Stomach smooth muscle (tissue), 2 donors: ENCODE measurements at regions not wholly inside any gene's neighbourhood (a gene's known extent, or its start where the extent isn't known, plus 50 kb on each side); places are given as distances from the start of the nearest gene placed in this dataset.

Experiments used
- H3K27ac ChIP-seq: one replicate; pipeline ENCODE4 v1.7.0; 2013; ENCODE audit warnings: mild to moderate bottlenecking, low read length, inconsistent platforms
- H3K27me3 ChIP-seq, 2 donors: one replicate each; pipeline ENCODE4 v1.7.0; 2013; ENCODE audit warnings: low read length in 2 of 2; ENCODE audit not compliant: insufficient read depth in 2 of 2, control insufficient read depth in 1 of 2
- H3K36me3 ChIP-seq, 2 donors: one replicate each; pipeline ENCODE4 v1.7.0; 2013; ENCODE audit warnings: low read length in 2 of 2; ENCODE audit not compliant: control insufficient read depth in 2 of 2, insufficient read depth in 2 of 2
- H3K4me1 ChIP-seq: one replicate; pipeline ENCODE4 v1.7.0; 2013; ENCODE audit warnings: low read length; ENCODE audit not compliant: control insufficient read depth, insufficient read depth
- H3K4me3 ChIP-seq, 2 donors: one replicate each; pipeline ENCODE4 v1.7.0; 2013; ENCODE audit warnings: low read length in 2 of 2
- H3K9ac ChIP-seq, 2 donors: one replicate each; pipeline ENCODE4 v1.7.0; 2013; ENCODE audit warnings: low read length in 2 of 2, mild to moderate bottlenecking in 1 of 2
- H3K9me3 ChIP-seq, 2 donors: one replicate each; pipeline ENCODE4 v1.7.0; 2013; ENCODE audit warnings: low read length in 2 of 2; ENCODE audit not compliant: control insufficient read depth in 2 of 2
- donor health status: healthy.
- donor health status: Pancreatic carcinoma.

- Histone ChIP-seq H3K4me1 (no peaks in the 10 kb centered on the region), H3K9me3 (no peaks in the 10 kb centered on the region), H3K27me3 (peaks cover 0 to 3% of the 10 kb centered on the region in 2 donors), H3K27ac (no peak overlapping the region), H3K9ac (no peak overlapping the region), H3K4me3 (no peak overlapping the region), H3K36me3 (no peaks in the 10 kb centered on the region)
Observed at GRCh38 chr12:127559349-127560040, 707.5 kb upstream of the TMEM132C start.

- Histone ChIP-seq H3K4me1 (no peaks in the 10 kb centered on the region), H3K36me3 (no peaks in the 10 kb centered on the region), H3K4me3 (no peak overlapping the region), H3K9me3 (peaks cover 0 to 3% of the 10 kb centered on the region in 2 donors), H3K27me3 (peaks cover 0 to 3% of the 10 kb centered on the region in 2 donors), H3K9ac (no peak overlapping the region), H3K27ac (no peak overlapping the region)
Observed at GRCh38 chr12:127560041-127560478, 706.9 kb upstream of the TMEM132C start.

- Histone ChIP-seq H3K27ac (no peak overlapping the region), H3K9ac (no peak overlapping the region), H3K4me1 (no peaks in the 10 kb centered on the region), H3K27me3 (peaks cover 0 to 3% of the 10 kb centered on the region in 2 donors), H3K4me3 (no peak overlapping the region), H3K9me3 (peaks cover 4% of the 10 kb centered on the region in 2 donors), H3K36me3 (no peaks in the 10 kb centered on the region)
Observed at GRCh38 chr12:127562816-127563215, 704.2 kb upstream of the TMEM132C start.

GRCh38 chr12:127565241-127565640, 701.7 kb upstream of the TMEM132C start:
- Histone ChIP-seq H3K27me3 (peaks cover 0 to 3% of the 10 kb centered on the region in 2 donors), H3K36me3 (no peaks in the 10 kb centered on the region), H3K4me1 (no peaks in the 10 kb centered on the region), H3K9ac (no peak overlapping the region), H3K9me3 (peaks cover 5 to 8% of the 10 kb centered on the region in 2 donors), H3K4me3 (no peak overlapping the region), H3K27ac (no peak overlapping the region)

- Histone ChIP-seq H3K4me3 (no peak overlapping the region), H3K27me3 (peaks cover 0 to 3% of the 10 kb centered on the region in 2 donors), H3K9me3 (peaks cover 5 to 8% of the 10 kb centered on the region in 2 donors), H3K36me3 (no peaks in the 10 kb centered on the region), H3K4me1 (no peaks in the 10 kb centered on the region), H3K9ac (no peak overlapping the region), H3K27ac (no peak overlapping the region)
Observed at GRCh38 chr12:127567531-127567930, 699.4 kb upstream of the TMEM132C start.

- Histone ChIP-seq H3K4me3 (no peak overlapping the region), H3K9me3 (peaks cover 5% of the 10 kb centered on the region in 2 donors), H3K27ac (no peak overlapping the region)
Observed at GRCh38 chr12:127570387-127570786, 696.6 kb upstream of the TMEM132C start.

GRCh38 chr12:127570793-127571360, 696.1 kb upstream of the TMEM132C start:
- no peak overlapping the region for H3K27ac ChIP-seq
- no peaks in the 10 kb centered on the region for H3K4me1 ChIP-seq
- H3K4me3 ChIP-seq: no peak overlapping the region
- H3K9me3 ChIP-seq: peaks cover 5% of the 10 kb centered on the region in 2 donors
- no peaks in the 10 kb centered on the region for H3K36me3 ChIP-seq
- H3K27me3 ChIP-seq: no peaks in the 10 kb centered on the region
- no peak overlapping the region for H3K9ac ChIP-seq

More at GRCh38 chr12:127570387-127570786, 696.6 kb upstream of the TMEM132C start:
- Histone ChIP-seq H3K27me3 (no peaks in the 10 kb centered on the region), H3K4me1 (no peaks in the 10 kb centered on the region), H3K36me3 (no peaks in the 10 kb centered on the region), H3K9ac (no peak overlapping the region)

- H3K9me3 ChIP-seq: peaks cover 5% of the 10 kb centered on the region in 2 donors
- no peak overlapping the region for H3K4me3 ChIP-seq
- H3K9ac ChIP-seq: no peak overlapping the region
- no peaks in the 10 kb centered on the region for H3K36me3 ChIP-seq
- H3K27ac ChIP-seq: no peak overlapping the region
- H3K27me3 ChIP-seq: no peaks in the 10 kb centered on the region
- no peaks in the 10 kb centered on the region for H3K4me1 ChIP-seq
Observed at GRCh38 chr12:127571578-127571977, 695.4 kb upstream of the TMEM132C start.

GRCh38 chr12:127579446-127579845, 687.5 kb upstream of the TMEM132C start:
- Histone ChIP-seq H3K27ac (no peak overlapping the region), H3K4me1 (no peaks in the 10 kb centered on the region), H3K9me3 (no peaks in the 10 kb centered on the region), H3K4me3 (no peak overlapping the region), H3K27me3 (no peaks in the 10 kb centered on the region), H3K9ac (no peak overlapping the region), H3K36me3 (no peaks in the 10 kb centered on the region)

GRCh38 chr12:127582074-127582473, 684.9 kb upstream of the TMEM132C start:
- Histone ChIP-seq H3K9ac (no peak overlapping the region), H3K27ac (no peak overlapping the region), H3K4me1 (no peaks in the 10 kb centered on the region), H3K36me3 (no peaks in the 10 kb centered on the region), H3K4me3 (no peak overlapping the region), H3K27me3 (no peaks in the 10 kb centered on the region), H3K9me3 (peaks cover 0 to 3% of the 10 kb centered on the region in 2 donors)

- peaks cover 0 to 3% of the 10 kb centered on the region in 2 donors for H3K9me3 ChIP-seq
- H3K9ac ChIP-seq: no peak overlapping the region
- H3K27ac ChIP-seq: no peak overlapping the region
- H3K4me1 ChIP-seq: no peaks in the 10 kb centered on the region
- H3K4me3 ChIP-seq: no peak overlapping the region
- no peaks in the 10 kb centered on the region for H3K36me3 ChIP-seq
- no peaks in the 10 kb centered on the region for H3K27me3 ChIP-seq
Observed at GRCh38 chr12:127583041-127583440, 683.9 kb upstream of the TMEM132C start.
